Mesenchymal stem cell (in vitro differentiated cells and primary cell): ENCODE measurements at regions not wholly inside any gene's neighbourhood (a gene's known extent, or its start where the extent isn't known, plus 50 kb on each side); places are given as distances from the start of the nearest gene placed in this dataset.

Experiments
- DNase-seq: peaks from one replicate; pipeline ENCODE4 v3.0.0-alpha.2; 2013
- H2AFZ ChIP-seq: one replicate; pipeline ENCODE4 v1.6.1; 2013; ENCODE audit warnings: low read depth, mild to moderate bottlenecking, control low read depth, inconsistent platforms, low read length, moderate library complexity
- H2AK5ac ChIP-seq: 2 replicates; pipeline ENCODE4 v1.6.1; 2013; ENCODE audit warnings: low read length, moderate library complexity, mild to moderate bottlenecking, inconsistent platforms; ENCODE audit not compliant: severe bottlenecking
- H2BK120ac ChIP-seq: one replicate; pipeline ENCODE4 v1.6.1; 2013; ENCODE audit warnings: low read depth, mild to moderate bottlenecking, inconsistent platforms, low read length, moderate library complexity
- H2BK12ac ChIP-seq, 2 experiments: one replicate each; pipeline ENCODE4 v1.6.1; 2013; ENCODE audit warnings: inconsistent platforms in 2 of 2, low read length in 2 of 2, mild to moderate bottlenecking in 2 of 2, moderate library complexity in 2 of 2, control low read depth in 1 of 2
- H2BK15ac ChIP-seq: one replicate; pipeline ENCODE4 v1.6.1; 2013; ENCODE audit warnings: mild to moderate bottlenecking, low read depth, inconsistent platforms; ENCODE audit not compliant: poor library complexity, severe bottlenecking
- H2BK5ac ChIP-seq: 2 replicates; pipeline ENCODE4 v1.6.1; 2013; ENCODE audit warnings: low read depth, mild to moderate bottlenecking, low read length, control low read depth, inconsistent platforms; ENCODE audit not compliant: poor library complexity, severe bottlenecking
- H3K14ac ChIP-seq, 2 experiments: one replicate each; pipeline ENCODE4 v1.6.1; 2013; ENCODE audit warnings: inconsistent platforms in 2 of 2, low read length in 2 of 2, control low read depth in 1 of 2, mild to moderate bottlenecking in 1 of 2, moderate library complexity in 1 of 2
- H3K18ac ChIP-seq, 2 experiments: one replicate each; pipeline ENCODE4 v1.6.1; 2013; ENCODE audit warnings: inconsistent platforms in 2 of 2, low read length in 2 of 2, control low read depth in 1 of 2, low read depth in 1 of 2, mild to moderate bottlenecking in 1 of 2
- H3K23ac ChIP-seq, 2 experiments: one replicate each; pipeline ENCODE4 v1.6.1; 2013; ENCODE audit warnings: inconsistent platforms in 2 of 2, low read length in 2 of 2, mild to moderate bottlenecking in 2 of 2, moderate library complexity in 2 of 2, control low read depth in 1 of 2
- H3K27ac ChIP-seq: 2 replicates; pipeline ENCODE4 v1.5.1; 2013; ENCODE audit warnings: mild to moderate bottlenecking, moderate library complexity, low read length, control low read depth, inconsistent platforms; ENCODE audit not compliant: poor library complexity, severe bottlenecking
- H3K27me3 ChIP-seq, 2 experiments: 2 replicates each; pipeline versions ENCODE4 v1.6.1 to v1.7.0; 2013; ENCODE audit warnings: low read length in 2 of 2, mild to moderate bottlenecking in 2 of 2, moderate library complexity in 2 of 2, control low read depth in 1 of 2, inconsistent platforms in 1 of 2; ENCODE audit not compliant: control insufficient read depth in 1 of 2, insufficient read depth in 1 of 2
- H3K36me3 ChIP-seq, 2 experiments: 2 replicates each; pipeline versions ENCODE4 v1.6.1 to v1.7.0; 2013; ENCODE audit warnings: low read length in 2 of 2, control low read depth in 1 of 2, inconsistent platforms in 1 of 2, low read depth in 1 of 2, mild to moderate bottlenecking in 1 of 2; ENCODE audit not compliant: insufficient read depth in 2 of 2, control insufficient read depth in 1 of 2
- H3K4ac ChIP-seq, 2 experiments: one replicate each; pipeline ENCODE4 v1.6.1; 2013; ENCODE audit warnings: inconsistent platforms in 2 of 2, low read length in 2 of 2, mild to moderate bottlenecking in 2 of 2, moderate library complexity in 2 of 2, control low read depth in 1 of 2, low read depth in 1 of 2
- H3K4me1 ChIP-seq: 2 replicates; pipeline ENCODE4 v1.6.1; 2013; ENCODE audit warnings: low read depth, low read length, control low read depth; ENCODE audit not compliant: control insufficient read depth, insufficient read depth
- H3K4me2 ChIP-seq: 2 replicates; pipeline ENCODE4 v1.6.1; 2013; ENCODE audit warnings: low read length, mild to moderate bottlenecking, inconsistent platforms; ENCODE audit not compliant: poor library complexity, severe bottlenecking
- H3K4me3 ChIP-seq, 2 experiments: 2 replicates each; pipeline versions ENCODE4 v1.5.1 to v1.7.0; 2013; ENCODE audit warnings: low read length in 2 of 2, mild to moderate bottlenecking in 2 of 2, control low read depth in 1 of 2, low read depth in 1 of 2; ENCODE audit not compliant: insufficient read depth in 1 of 2
- H3K79me1 ChIP-seq: replicated peaks from 2 replicates; pipeline ENCODE4 v1.6.1; 2013; ENCODE audit warnings: mild to moderate bottlenecking, control low read depth, low read length, inconsistent platforms; ENCODE audit not compliant: poor library complexity, severe bottlenecking
- H3K9ac ChIP-seq: 2 replicates; pipeline ENCODE4 v1.7.0; 2013; ENCODE audit warnings: mild to moderate bottlenecking, low read length, moderate library complexity
- H3K9me3 ChIP-seq: 2 replicates; pipeline ENCODE4 v1.7.0; 2013; ENCODE audit warnings: mild to moderate bottlenecking, low read length; ENCODE audit not compliant: control insufficient read depth
- H4K8ac ChIP-seq: one replicate; pipeline ENCODE4 v1.6.1; 2013; ENCODE audit warnings: inconsistent platforms, mild to moderate bottlenecking, low read length, moderate library complexity
- H4K91ac ChIP-seq: one replicate; pipeline ENCODE4 v1.6.1; 2013; ENCODE audit warnings: mild to moderate bottlenecking, low read length, inconsistent platforms
- WGBS: methylation state at CpG from one replicate; pipeline ENCODE4 v1.1.7; 2013; ENCODE audit warnings: mixed read lengths; 5-methylcytosine and 5-hydroxymethylcytosine counted together

GRCh38 chr5:88662846-88663245, 220.1 kb downstream of the MEF2C start:
- H3K4ac ChIP-seq: no peak overlapping the region
- H3K18ac ChIP-seq: no peak overlapping the region
- H2BK5ac ChIP-seq: no peak overlapping the region
- H2BK120ac ChIP-seq: no peak overlapping the region
- H3K14ac ChIP-seq: no peak overlapping the region
- no peak overlapping the region for H3K4me3 ChIP-seq
- no peak overlapping the region for H4K8ac ChIP-seq
- H3K27ac ChIP-seq: no peak overlapping the region
- no peaks in the 10 kb centered on the region for H3K9me3 ChIP-seq
- H3K9ac ChIP-seq: no peak overlapping the region
- peaks cover 17% of the 10 kb centered on the region for H3K4me1 ChIP-seq
- no peak overlapping the region for H4K91ac ChIP-seq
- no peak overlapping the region for H2BK12ac ChIP-seq
- H3K27me3 ChIP-seq: peaks cover 76 to 86% of the 10 kb centered on the region in 2 experiments
- H3K79me1 ChIP-seq: no peaks in the 10 kb centered on the region
- H3K36me3 ChIP-seq: no peaks in the 10 kb centered on the region
- no peak for DNase-seq
- H2BK15ac ChIP-seq: no peak overlapping the region
- H2AFZ ChIP-seq: no peak overlapping the region
- no peak overlapping the region for H2AK5ac ChIP-seq
- H3K4me2 ChIP-seq: no peak overlapping the region
- whole genome bisulfite sequencing: 32% methylated on average over 6 of the region's 6 CpGs
- no peak overlapping the region for H3K23ac ChIP-seq

GRCh38 chr5:88661806-88662207, 221.2 kb downstream of the MEF2C start:
- Histone ChIP-seq H2BK12ac (no peak overlapping the region), H3K4me3 (no peak overlapping the region), H3K14ac (no peak overlapping the region), H3K23ac (no peak overlapping the region), H3K18ac (no peak overlapping the region), H3K4ac (no peak overlapping the region), H2AFZ (no peak overlapping the region), H2BK15ac (no peak overlapping the region), H3K4me2 (no peak overlapping the region), H3K79me1 (no peaks in the 10 kb centered on the region), H4K8ac (no peak overlapping the region), H3K9ac (no peak overlapping the region), H3K27ac (no peak overlapping the region), H3K9me3 (no peaks in the 10 kb centered on the region), H3K4me1 (peaks cover 14% of the 10 kb centered on the region), H2BK5ac (no peak overlapping the region), H2AK5ac (no peak overlapping the region), H3K27me3 (peaks cover 67 to 76% of the 10 kb centered on the region in 2 experiments), H2BK120ac (no peak overlapping the region), H3K36me3 (no peaks in the 10 kb centered on the region), H4K91ac (no peak overlapping the region)
- WGBS: 70% methylated on average over 2 of the region's 2 CpGs
- no peak for DNase-seq

- Histone ChIP-seq H2BK5ac (no peak overlapping the region), H3K27me3 (peaks cover 60 to 70% of the 10 kb centered on the region in 2 experiments), H3K14ac (no peak overlapping the region), H3K4me2 (peak overlapping the region; percentile 87), H4K8ac (no peak overlapping the region), H3K4me1 (peaks cover 14% of the 10 kb centered on the region), H4K91ac (no peak overlapping the region), H3K4me3 (peak overlapping the region; percentile 51 to 81), H3K18ac (no peak overlapping the region), H3K79me1 (no peaks in the 10 kb centered on the region), H2BK12ac (no peak overlapping the region), H3K36me3 (no peaks in the 10 kb centered on the region), H2AK5ac (no peak overlapping the region), H3K27ac (no peak overlapping the region), H3K23ac (no peak overlapping the region), H3K9me3 (no peaks in the 10 kb centered on the region), H2AFZ (peak overlapping the region; percentile 77), H3K4ac (no peak overlapping the region), H2BK15ac (no peak overlapping the region), H3K9ac (peak overlapping the region; percentile 46), H2BK120ac (no peak overlapping the region)
- WGBS: under 1% methylated on average over 52 of the region's 53 CpGs
- DNase-seq: peak; percentile 58
Measured at GRCh38 chr5:88660947-88661805, 221.8 kb downstream of the MEF2C start.

GRCh38 chr5:88660264-88660946, 222.6 kb downstream of the MEF2C start:
- H3K14ac ChIP-seq: no peak overlapping the region
- 3% methylated on average over 28 of the region's 41 CpGs for WGBS
- H3K4me2 ChIP-seq: peak overlapping the region; percentile 87
- no peak overlapping the region for H2BK15ac ChIP-seq
- H3K18ac ChIP-seq: no peak overlapping the region
- H2AFZ ChIP-seq: no peak overlapping the region
- no peak overlapping the region for H2BK120ac ChIP-seq
- H3K27ac ChIP-seq: no peak overlapping the region
- H3K79me1 ChIP-seq: no peaks in the 10 kb centered on the region
- peak overlapping the region; percentile 51 to 81 for H3K4me3 ChIP-seq
- H3K4me1 ChIP-seq: peaks cover 14% of the 10 kb centered on the region
- H4K8ac ChIP-seq: no peak overlapping the region
- no peak overlapping the region for H2BK12ac ChIP-seq
- H4K91ac ChIP-seq: no peak overlapping the region
- H3K27me3 ChIP-seq: peaks cover 53 to 62% of the 10 kb centered on the region in 2 experiments
- no peaks in the 10 kb centered on the region for H3K36me3 ChIP-seq
- no peak overlapping the region for H3K23ac ChIP-seq
- no peak overlapping the region for H2BK5ac ChIP-seq
- H2AK5ac ChIP-seq: no peak overlapping the region
- peak; percentile 39 for DNase-seq
- no peak overlapping the region for H3K4ac ChIP-seq
- H3K9ac ChIP-seq: peak overlapping the region; percentile 46
- H3K9me3 ChIP-seq: no peaks in the 10 kb centered on the region
